Stomach smooth muscle (tissue), 2 donors: ENCODE measurements at regions not wholly inside any gene's neighbourhood (a gene's known extent, or its start where the extent isn't known, plus 50 kb on each side); places are given as distances from the start of the nearest gene placed in this dataset.

Experiments
- H3K27ac ChIP-seq: one replicate; pipeline ENCODE4 v1.7.0; 2013; ENCODE audit warnings: mild to moderate bottlenecking, low read length, inconsistent platforms
- H3K27me3 ChIP-seq, 2 donors: one replicate each; pipeline ENCODE4 v1.7.0; 2013; ENCODE audit warnings: low read length in 2 of 2; ENCODE audit not compliant: insufficient read depth in 2 of 2, control insufficient read depth in 1 of 2
- H3K36me3 ChIP-seq, 2 donors: one replicate each; pipeline ENCODE4 v1.7.0; 2013; ENCODE audit warnings: low read length in 2 of 2; ENCODE audit not compliant: control insufficient read depth in 2 of 2, insufficient read depth in 2 of 2
- H3K4me1 ChIP-seq: one replicate; pipeline ENCODE4 v1.7.0; 2013; ENCODE audit warnings: low read length; ENCODE audit not compliant: control insufficient read depth, insufficient read depth
- H3K4me3 ChIP-seq, 2 donors: one replicate each; pipeline ENCODE4 v1.7.0; 2013; ENCODE audit warnings: low read length in 2 of 2
- H3K9ac ChIP-seq, 2 donors: one replicate each; pipeline ENCODE4 v1.7.0; 2013; ENCODE audit warnings: low read length in 2 of 2, mild to moderate bottlenecking in 1 of 2
- H3K9me3 ChIP-seq, 2 donors: one replicate each; pipeline ENCODE4 v1.7.0; 2013; ENCODE audit warnings: low read length in 2 of 2; ENCODE audit not compliant: control insufficient read depth in 2 of 2
- donor health status: healthy.
- donor health status: Pancreatic carcinoma.

DNA sequence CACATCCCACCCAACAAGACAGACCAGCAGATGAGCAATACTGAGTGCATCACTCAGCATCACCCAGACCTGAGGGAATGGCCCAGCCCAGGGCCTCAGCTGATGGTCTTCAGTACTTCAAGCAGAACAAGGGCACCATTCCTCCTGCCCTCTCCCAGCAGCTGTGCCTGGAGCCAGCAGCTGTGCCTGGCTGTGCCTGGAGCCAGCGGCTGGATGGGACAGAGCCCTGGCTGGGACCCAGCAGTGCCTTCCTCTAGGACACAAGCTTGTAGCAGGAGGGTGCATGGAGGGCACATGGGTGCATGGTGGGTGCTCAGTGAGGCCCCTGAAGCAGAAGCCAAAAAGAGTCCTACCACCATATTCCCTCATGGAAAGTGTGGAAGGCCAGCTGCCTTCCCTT is 583.8 kb downstream of the NPHP4 start:
- H3K4me3 ChIP-seq = no peak overlapping the region
- no peaks in the 10 kb centered on the region for H3K9me3 ChIP-seq
- peaks cover 2 to 4% of the 10 kb centered on the region in 2 donors for H3K27me3 ChIP-seq
- H3K27ac ChIP-seq = no peak overlapping the region
- no peak overlapping the region for H3K9ac ChIP-seq
- no peaks in the 10 kb centered on the region for H3K4me1 ChIP-seq
- no peaks in the 10 kb centered on the region for H3K36me3 ChIP-seq

DNA sequence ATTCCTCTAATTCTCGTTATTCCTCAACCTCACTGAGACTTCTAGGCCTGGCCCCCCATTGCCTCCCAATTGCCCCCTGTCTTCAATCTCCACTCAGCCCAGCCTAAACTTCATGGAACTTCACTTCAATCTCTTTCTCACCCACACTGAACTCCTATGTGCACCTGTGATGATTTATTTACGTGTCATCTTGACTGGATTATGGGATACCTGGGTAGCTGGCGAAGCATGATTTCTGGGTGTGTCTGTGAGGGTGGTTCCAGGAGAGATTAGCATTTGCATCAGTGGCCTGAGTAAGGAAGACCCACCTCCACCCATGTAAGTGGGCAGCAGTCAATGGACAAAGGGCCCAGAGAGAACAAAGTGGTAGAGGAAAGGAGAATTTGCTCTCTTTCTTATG is 587.0 kb downstream of the NPHP4 start:
- no peak overlapping the region for H3K4me3 ChIP-seq
- no peaks in the 10 kb centered on the region for H3K4me1 ChIP-seq

DNA sequence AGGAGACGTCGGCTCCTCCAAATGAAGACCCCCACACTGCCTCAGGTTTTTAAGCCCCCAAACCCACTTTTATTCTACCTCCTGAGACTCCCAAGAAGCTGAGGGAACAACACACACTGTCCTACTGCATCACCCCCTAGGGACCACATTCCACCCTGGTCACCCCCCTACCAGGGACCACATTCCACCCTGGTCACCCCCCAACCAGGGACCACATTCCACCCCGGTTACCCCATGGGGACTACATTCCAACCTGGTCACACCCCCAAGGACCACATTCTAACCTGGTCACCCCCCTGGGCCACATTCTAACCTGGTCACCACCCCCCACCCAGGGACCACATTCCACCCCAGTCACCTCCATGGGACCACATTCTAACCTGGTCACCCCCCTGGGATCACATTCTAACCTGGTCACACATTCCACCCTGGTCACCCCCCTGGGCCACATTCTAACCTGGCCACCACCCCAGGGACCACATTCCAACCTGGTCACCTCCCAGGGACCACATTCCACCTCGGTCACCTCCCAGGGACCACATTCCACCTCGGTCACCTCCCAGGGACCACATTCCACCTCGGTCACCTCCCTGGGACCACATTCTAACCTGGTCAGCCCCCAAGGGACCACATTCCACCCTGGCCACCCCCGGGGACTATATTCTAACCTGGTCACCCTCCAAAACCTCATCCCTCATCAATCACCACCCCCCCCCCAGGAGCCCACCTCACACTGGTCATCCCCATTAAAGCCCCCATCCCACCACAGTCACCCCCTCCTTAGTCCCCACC is 587.6 kb downstream of the NPHP4 start:
- H3K4me1 ChIP-seq = no peaks in the 10 kb centered on the region
- H3K9me3 ChIP-seq = peaks cover 0 to under 1% of the 10 kb centered on the region in 2 donors
- no peak overlapping the region for H3K9ac ChIP-seq
- no peak overlapping the region for H3K4me3 ChIP-seq
- no peaks in the 10 kb centered on the region for H3K36me3 ChIP-seq
- H3K27me3 ChIP-seq = no peaks in the 10 kb centered on the region
- H3K27ac ChIP-seq = no peak overlapping the region

More for the DNA sequence above, 587.0 kb downstream of the NPHP4 start:
- Histone ChIP-seq H3K36me3 (no peaks in the 10 kb centered on the region), H3K9ac (no peak overlapping the region), H3K27me3 (peaks cover 0 to 2% of the 10 kb centered on the region in 2 donors), H3K27ac (no peak overlapping the region), H3K9me3 (no peaks in the 10 kb centered on the region)

DNA sequence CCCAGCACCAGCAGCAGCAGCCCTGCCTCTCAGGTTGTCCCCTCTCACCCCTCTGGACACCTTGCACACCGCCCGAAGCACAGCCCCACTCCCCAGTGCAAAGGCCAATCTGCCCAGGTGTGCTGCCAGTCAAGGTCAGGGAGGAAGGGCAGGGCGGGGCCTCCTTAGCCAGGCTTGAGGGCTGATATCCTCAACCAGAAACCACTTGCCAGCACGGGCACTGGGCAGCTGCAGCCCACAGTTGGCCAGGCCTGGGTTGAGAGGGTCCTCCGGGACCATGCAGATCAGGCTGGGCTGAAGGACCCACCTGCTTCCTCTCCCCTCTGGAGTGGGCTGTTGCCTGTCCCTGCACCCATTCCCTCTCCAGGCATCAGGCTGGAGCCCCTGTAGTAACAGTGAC is 588.3 kb downstream of the NPHP4 start:
- H3K36me3 ChIP-seq = no peaks in the 10 kb centered on the region
- H3K9ac ChIP-seq = no peak overlapping the region
- no peak overlapping the region for H3K4me3 ChIP-seq
- no peaks in the 10 kb centered on the region for H3K27me3 ChIP-seq
- H3K9me3 ChIP-seq = peaks cover 0 to 4% of the 10 kb centered on the region in 2 donors
- H3K27ac ChIP-seq = no peak overlapping the region
- H3K4me1 ChIP-seq = no peaks in the 10 kb centered on the region

DNA sequence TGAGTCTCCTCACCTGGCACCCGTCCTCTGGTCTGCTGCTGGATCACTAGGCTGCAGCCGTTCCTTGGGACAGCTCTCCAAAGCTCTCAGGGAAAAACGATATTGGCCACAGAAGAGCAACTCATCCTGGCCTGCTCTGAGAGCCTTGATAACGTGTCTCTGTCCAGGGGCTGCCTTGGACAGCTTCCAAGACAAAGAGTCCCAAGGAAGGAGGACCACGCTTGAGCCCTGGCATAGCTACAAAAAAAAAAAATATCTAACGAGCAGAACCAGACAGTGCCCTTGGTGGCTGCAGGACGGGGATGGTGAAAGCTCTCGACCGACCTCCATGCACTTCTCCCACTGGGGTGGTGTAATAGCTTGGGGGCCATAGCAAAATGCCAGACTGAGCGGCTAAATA is 589.6 kb downstream of the NPHP4 start:
- H3K4me3 ChIP-seq = no peak overlapping the region
- H3K4me1 ChIP-seq = no peaks in the 10 kb centered on the region
- peaks cover 0 to 4% of the 10 kb centered on the region in 2 donors for H3K9me3 ChIP-seq
- H3K27ac ChIP-seq = no peak overlapping the region
- H3K9ac ChIP-seq = no peak overlapping the region
- H3K27me3 ChIP-seq = no peaks in the 10 kb centered on the region
- H3K36me3 ChIP-seq = no peaks in the 10 kb centered on the region

DNA sequence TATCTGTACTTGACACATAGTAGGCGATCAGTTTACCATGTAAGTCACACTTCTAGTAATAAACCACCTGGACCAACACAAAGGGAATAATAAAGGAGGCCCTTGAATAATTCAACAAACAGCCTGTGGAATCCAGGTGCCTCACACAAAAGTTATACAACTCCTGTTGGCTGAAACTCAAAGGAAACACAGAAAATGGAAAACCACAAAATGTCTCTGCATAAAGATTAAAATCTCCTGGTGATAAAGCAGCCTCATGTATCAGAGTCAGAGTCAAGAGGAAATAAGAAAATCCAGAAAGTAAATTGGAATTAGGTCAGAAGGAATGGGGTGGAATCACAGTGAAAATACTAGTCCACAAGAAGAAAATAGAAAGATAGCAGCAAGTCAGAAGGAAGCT is 592.5 kb downstream of the NPHP4 start:
- Histone ChIP-seq H3K4me1 (no peaks in the 10 kb centered on the region), H3K4me3 (no peak overlapping the region), H3K27ac (no peak overlapping the region), H3K9me3 (peaks cover 0 to 8% of the 10 kb centered on the region in 2 donors), H3K9ac (no peak overlapping the region), H3K27me3 (no peaks in the 10 kb centered on the region), H3K36me3 (no peaks in the 10 kb centered on the region)

DNA sequence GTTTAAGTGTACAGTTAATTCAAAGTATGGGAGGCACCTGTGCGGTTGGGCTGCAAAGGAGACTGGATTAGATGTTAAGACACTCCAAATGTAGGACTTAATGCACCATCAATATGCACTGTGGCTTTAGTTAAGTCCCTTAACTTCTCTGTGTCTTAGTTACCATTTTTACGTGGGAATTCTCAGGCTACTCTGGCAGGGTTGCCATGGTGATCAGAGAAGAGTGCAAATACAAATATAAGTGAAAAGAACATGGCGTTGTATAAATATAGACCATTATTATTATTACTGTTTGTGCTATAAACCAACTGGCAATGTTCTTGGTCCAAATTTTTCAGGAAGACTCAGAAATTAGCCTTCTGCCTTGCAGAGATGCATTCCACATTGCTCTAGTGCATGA is 595.6 kb downstream of the NPHP4 start:
- peaks cover 0 to 8% of the 10 kb centered on the region in 2 donors for H3K9me3 ChIP-seq
- H3K27me3 ChIP-seq = peaks cover under 1 to 5% of the 10 kb centered on the region in 2 donors
- H3K4me1 ChIP-seq = no peaks in the 10 kb centered on the region
- no peak overlapping the region for H3K4me3 ChIP-seq
- H3K36me3 ChIP-seq = no peaks in the 10 kb centered on the region
- no peak overlapping the region for H3K27ac ChIP-seq
- no peak overlapping the region for H3K9ac ChIP-seq

DNA sequence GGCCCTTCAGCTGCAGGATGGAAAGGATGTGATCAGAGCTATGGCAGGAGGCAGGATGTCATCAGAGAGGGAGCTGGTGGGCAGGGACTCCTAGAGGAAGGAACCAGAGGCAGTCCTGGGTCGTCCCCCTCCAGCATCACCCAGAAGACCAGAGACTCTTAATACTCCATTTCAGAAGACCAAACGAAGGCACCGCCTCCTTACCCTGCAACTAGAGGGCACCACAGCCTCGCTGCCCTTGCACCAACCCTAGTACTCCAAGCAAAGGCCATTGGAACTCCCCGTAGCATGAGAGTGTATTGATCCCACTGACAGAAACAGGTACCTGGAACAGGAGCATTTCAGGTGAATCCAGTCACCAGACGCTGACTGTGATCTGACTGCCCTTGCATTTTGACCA is 598.1 kb downstream of the NPHP4 start:
- Histone ChIP-seq H3K36me3 (no peaks in the 10 kb centered on the region), H3K4me1 (no peaks in the 10 kb centered on the region), H3K9ac (no peak overlapping the region), H3K27ac (no peak overlapping the region), H3K27me3 (peaks cover 12 to 16% of the 10 kb centered on the region in 2 donors), H3K4me3 (no peak overlapping the region), H3K9me3 (peaks cover 0 to 4% of the 10 kb centered on the region in 2 donors)

DNA sequence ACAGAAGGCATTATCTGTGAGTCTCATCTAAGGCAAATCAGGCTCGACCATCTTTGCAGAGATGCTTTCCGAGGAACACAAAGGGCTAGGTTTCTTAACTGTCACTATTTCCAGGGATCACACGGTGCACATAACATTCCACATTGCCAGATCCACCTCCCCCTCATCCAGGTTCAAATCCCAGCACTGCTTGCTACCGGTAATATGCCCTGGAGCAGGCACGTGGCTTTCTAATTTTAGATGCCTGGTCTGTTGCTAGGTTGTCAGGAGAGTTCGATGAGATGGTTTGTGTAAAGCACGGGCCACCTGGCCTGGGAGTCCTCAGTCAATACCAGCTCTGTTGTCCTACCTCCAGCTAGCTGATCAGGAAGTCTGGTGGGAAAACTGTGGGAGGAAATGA is 598.6 kb downstream of the NPHP4 start:
- Histone ChIP-seq H3K36me3 (no peaks in the 10 kb centered on the region), H3K9me3 (peaks cover 0 to 4% of the 10 kb centered on the region in 2 donors), H3K9ac (no peak overlapping the region), H3K4me1 (no peaks in the 10 kb centered on the region), H3K27ac (no peak overlapping the region), H3K27me3 (peaks cover 15 to 16% of the 10 kb centered on the region in 2 donors), H3K4me3 (no peak overlapping the region)

DNA sequence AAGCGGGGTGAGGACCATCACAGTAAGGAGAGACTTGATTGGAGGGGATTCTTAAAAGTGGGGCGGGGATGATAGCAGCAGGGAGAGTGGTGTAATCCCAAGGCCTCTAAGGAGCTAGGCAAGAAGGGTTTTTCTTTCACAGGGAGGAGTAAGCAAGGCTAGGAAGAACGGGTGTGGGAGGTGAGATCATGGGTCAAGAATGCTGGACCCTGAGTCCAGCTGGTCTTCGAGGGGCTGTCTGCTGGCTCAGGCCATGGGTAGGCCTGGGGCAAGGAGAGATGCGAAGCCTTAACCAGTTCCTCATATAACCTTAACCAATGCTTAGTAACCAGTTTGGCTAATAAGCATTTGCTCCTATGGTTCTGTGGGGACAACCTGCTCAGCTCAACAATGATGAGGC is 599.1 kb downstream of the NPHP4 start:
- Histone ChIP-seq H3K9me3 (peaks cover 0 to 4% of the 10 kb centered on the region in 2 donors), H3K27ac (no peak overlapping the region), H3K9ac (no peak overlapping the region), H3K36me3 (no peaks in the 10 kb centered on the region), H3K4me1 (no peaks in the 10 kb centered on the region), H3K4me3 (no peak overlapping the region), H3K27me3 (peaks cover 15 to 16% of the 10 kb centered on the region in 2 donors)

DNA sequence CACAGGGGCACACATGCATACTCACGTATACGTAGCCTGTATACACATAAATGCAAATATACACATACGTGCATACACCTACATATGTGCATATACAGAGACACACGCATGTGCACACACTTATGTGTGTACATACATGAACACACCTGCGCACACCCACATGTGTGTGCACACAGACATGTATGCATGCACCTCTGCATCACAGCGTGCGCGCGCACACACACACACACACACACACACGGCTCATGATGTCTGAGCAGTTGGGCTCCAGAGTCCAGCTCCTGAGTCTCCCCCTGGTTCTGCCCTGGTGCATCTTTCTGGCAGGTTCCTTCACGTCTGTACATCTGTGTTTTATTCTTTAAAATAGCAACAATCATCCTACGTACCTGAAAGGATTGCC is 600.5 kb downstream of the NPHP4 start:
- Histone ChIP-seq H3K9ac (no peak overlapping the region), H3K9me3 (peaks cover 0 to 4% of the 10 kb centered on the region in 2 donors), H3K27ac (no peak overlapping the region), H3K4me1 (no peaks in the 10 kb centered on the region), H3K4me3 (no peak overlapping the region), H3K27me3 (peaks cover 15 to 23% of the 10 kb centered on the region in 2 donors), H3K36me3 (no peaks in the 10 kb centered on the region)
